Body of pancreas (tissue), 4 donors: ENCODE measurements at regions not wholly inside any gene's neighbourhood (a gene's known extent, or its start where the extent isn't known, plus 50 kb on each side); places are given as distances from the start of the nearest gene placed in this dataset.

Experiments used
- ATAC-seq: fragments of 150-250 bp; one replicate; pipeline ENCODE4 v1.9.1; 2016
- DNase-seq, 4 donors: peaks; one replicate each; pipeline ENCODE4 v3.0.0-alpha.2; 2019
- H3K27ac ChIP-seq, 4 donors: fragments of 200-600 bp; sonication (generic); 1 replicate in 3 of 4; 2 replicates in 1 of 4; pipeline versions ENCODE4 v1.5.1 to v1.6.1; 2016 to 2019; ENCODE audit warnings: mild to moderate bottlenecking in 1 of 4, mixed read lengths in 1 of 4, moderate library complexity in 1 of 4
- H3K27me3 ChIP-seq, 2 donors: fragments of 200-600 bp; sonication (generic); one replicate each; pipeline ENCODE4 v1.6.0; 2016; ENCODE audit warnings: mild to moderate bottlenecking in 1 of 2
- H3K36me3 ChIP-seq, 2 donors: fragments of 200-600 bp; sonication (generic); replicated peaks in 1 of 2; 2 replicates each; pipeline ENCODE4 v1.5.1; 2016; ENCODE audit warnings: low read depth in 2 of 2; ENCODE audit not compliant: insufficient read depth in 1 of 2
- H3K4me1 ChIP-seq: fragments of 200-600 bp; sonication (generic); one replicate; pipeline ENCODE4 v1.6.0; 2016
- H3K4me3 ChIP-seq, 2 donors: fragments of 200-600 bp; sonication (generic); 1 replicate in 1 of 2; 2 replicates in 1 of 2; pipeline ENCODE4 v1.5.1; 2016 to 2019
- H3K9me3 ChIP-seq, 3 donors: fragments of 200-600 bp; sonication (generic); 1 replicate in 2 of 3; 2 replicates in 1 of 3; pipeline ENCODE4 v1.5.1; 2016
- CTCF ChIP-seq, 7 experiments: fragments of 450-650 bp in 4 of 7; fragments of 200-600 bp in 3 of 7; sonication (generic) in 3 of 7; IDR thresholded peaks; one replicate each; pipeline ENCODE4 v1.5.1; 2016 to 2019; ENCODE audit warnings: antibody characterized with exemption in 7 of 7
- POLR2A ChIP-seq, 3 donors: fragments of 450-650 bp; IDR thresholded peaks; one replicate each; pipeline ENCODE4 v1.6.1; 2016; ENCODE audit warnings: antibody characterized with exemption in 3 of 3, mild to moderate bottlenecking in 2 of 3
- WGBS, 2 donors: methylation state at CpG; one replicate each; pipeline ENCODE4 v1.1.5; 2017; 5-methylcytosine and 5-hydroxymethylcytosine counted together
- intact Hi-C: fragments of 100-400 bp; cut with DNase I; formaldehyde crosslinking; loops from one replicate; pipeline ENCODE4 v1.15.1; 2023

- TF ChIP-seq POLR2A (IDR thresholded peaks at IDR 0.05) = no peak
- H3K36me3 ChIP-seq = no peaks in the 10 kb centered on the region
- no peak overlapping the region for H3K27ac ChIP-seq
- no peak for DNase-seq
- H3K27me3 ChIP-seq = no peaks in the 10 kb centered on the region
- no peak for ATAC-seq
- 40 to 54% methylated on average over 3 of the region's 3 CpGs for WGBS, 2 donors
- H3K4me1 ChIP-seq = no peaks in the 10 kb centered on the region
- H3K9me3 ChIP-seq = no peaks in the 10 kb centered on the region
- H3K4me3 ChIP-seq = no peak overlapping the region
- intact Hi-C loops = no loop called here
These were observed 573.7 kb downstream of the GBA3 start for GRCh38 chr4:23266401-23266800.

- Histone ChIP-seq H3K36me3 (no peaks in the 10 kb centered on the region), H3K9me3 (no peaks in the 10 kb centered on the region), H3K4me1 (no peaks in the 10 kb centered on the region), H3K27me3 (no peaks in the 10 kb centered on the region), H3K4me3 (no peak overlapping the region), H3K27ac (no peak overlapping the region)
- DNase-seq (no peak), ATAC-seq (no peak)
- intact Hi-C loops = no loop called here
- 79 to 95% methylated on average over 1 of the region's 1 CpG for whole genome bisulfite sequencing, 2 donors
- no peak for TF ChIP-seq POLR2A (IDR thresholded peaks at IDR 0.05)
- TF ChIP-seq CTCF (IDR thresholded peaks at IDR 0.05) = no peak
These were observed 567.8 kb downstream of the GBA3 start for GRCh38 chr4:23260511-23260910.

- Histone ChIP-seq H3K9me3 (no peaks in the 10 kb centered on the region), H3K27ac (no peak overlapping the region), H3K36me3 (no peaks in the 10 kb centered on the region), H3K4me1 (no peaks in the 10 kb centered on the region), H3K27me3 (no peaks in the 10 kb centered on the region), H3K4me3 (no peak overlapping the region)
- WGBS, 2 donors = 62 to 72% methylated on average over 3 of the region's 3 CpGs
- ATAC-seq (no peak), DNase-seq (no peak)
- no peak for TF ChIP-seq CTCF (IDR thresholded peaks at IDR 0.05)
- TF ChIP-seq POLR2A (IDR thresholded peaks at IDR 0.05) = no peak
- intact Hi-C loops = no loop called here
These were observed 552.6 kb downstream of the GBA3 start for GRCh38 chr4:23245203-23245832.

GRCh38 chr4:23242962-23243361 is 550.2 kb downstream of the GBA3 start:
- no peaks in the 10 kb centered on the region for H3K36me3 ChIP-seq
- no peak for DNase-seq
- peaks cover 10% of the 10 kb centered on the region for H3K4me1 ChIP-seq
- no peaks in the 10 kb centered on the region for H3K9me3 ChIP-seq
- intact Hi-C loops = no loop called here
- no peak for ATAC-seq
- TF ChIP-seq POLR2A (IDR thresholded peaks at IDR 0.05) (no peak), CTCF (IDR thresholded peaks at IDR 0.05) (no peak)
- H3K27ac ChIP-seq = no peak overlapping the region
- 56 to 59% methylated on average over 2 of the region's 2 CpGs for WGBS, 2 donors
- H3K27me3 ChIP-seq = no peaks in the 10 kb centered on the region
- no peak overlapping the region for H3K4me3 ChIP-seq

- WGBS, 2 donors = 88 to 90% methylated on average over 5 of the region's 5 CpGs
- intact Hi-C loops = no loop called here
- TF ChIP-seq POLR2A (IDR thresholded peaks at IDR 0.05) (no peak), CTCF (IDR thresholded peaks at IDR 0.05) (no peak)
- H3K36me3 ChIP-seq = no peaks in the 10 kb centered on the region
- DNase-seq = no peak
- H3K27ac ChIP-seq = no peak overlapping the region
- no peak for ATAC-seq
- H3K4me3 ChIP-seq = no peak overlapping the region
- H3K4me1 ChIP-seq = peaks cover 22% of the 10 kb centered on the region
- no peaks in the 10 kb centered on the region for H3K9me3 ChIP-seq
- H3K27me3 ChIP-seq = no peaks in the 10 kb centered on the region
These were observed 548.7 kb downstream of the GBA3 start for GRCh38 chr4:23241408-23241807.
